Central memory CD4-positive, alpha-beta T cell (primary cell): ENCODE measurements at regions not wholly inside any gene's neighbourhood (a gene's known extent, or its start where the extent isn't known, plus 50 kb on each side); places are given as distances from the start of the nearest gene placed in this dataset.
A peak's percentile ranks its signal among the peaks of the same experiment; 100 is the strongest.

Experiments used
- DNase-seq: peaks from one replicate; pipeline ENCODE4 v3.0.0; 2022

DNA sequence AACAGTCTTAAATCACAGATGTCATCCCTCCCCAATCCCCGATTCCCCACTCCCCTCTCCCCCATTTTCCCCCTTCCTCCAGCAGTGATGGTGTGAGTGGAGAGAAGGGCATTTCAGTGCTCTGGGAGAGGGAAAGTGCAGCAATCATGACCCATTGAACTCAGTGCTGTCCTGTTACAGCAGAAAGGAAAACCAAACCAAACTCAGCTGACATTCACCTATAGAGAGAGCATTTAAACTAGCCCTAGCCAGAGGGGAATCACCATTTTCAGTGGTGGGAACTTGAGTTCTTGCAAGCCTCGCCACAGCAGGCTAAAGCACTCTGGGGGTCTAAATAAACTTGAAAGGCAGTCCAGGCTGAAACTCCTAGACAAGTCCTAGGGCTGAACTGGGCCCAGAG, 129.9 kb upstream of the COL21A1 start:
- no peak for DNase-seq

DNA sequence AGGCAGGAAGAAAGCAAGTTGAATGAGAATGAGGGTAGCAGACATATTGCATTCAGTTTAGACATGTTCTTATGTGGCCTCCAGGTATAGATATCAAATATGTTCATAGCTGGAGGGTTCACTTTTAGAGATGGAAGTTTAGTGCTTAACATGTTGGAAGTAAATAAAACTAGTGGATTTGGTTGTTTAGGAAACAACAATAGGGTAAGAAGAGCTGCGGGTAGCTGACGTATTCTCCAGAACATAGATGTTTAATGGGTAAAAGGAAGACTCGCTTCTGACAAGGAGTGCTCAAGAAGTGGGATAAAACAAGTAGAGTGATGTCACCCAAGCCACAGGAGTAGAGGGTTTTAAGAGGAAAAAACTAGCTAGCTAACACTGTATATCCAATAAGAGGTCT, 128.4 kb upstream of the COL21A1 start:
- DNase-seq: no peak

- DNase-seq: no peak
Measured at GRCh38 chr6:56374841-56375369, 127.5 kb upstream of the COL21A1 start.

GRCh38 chr6:56372406-56372995, 125.1 kb upstream of the COL21A1 start:
- DNase-seq: no peak

DNA sequence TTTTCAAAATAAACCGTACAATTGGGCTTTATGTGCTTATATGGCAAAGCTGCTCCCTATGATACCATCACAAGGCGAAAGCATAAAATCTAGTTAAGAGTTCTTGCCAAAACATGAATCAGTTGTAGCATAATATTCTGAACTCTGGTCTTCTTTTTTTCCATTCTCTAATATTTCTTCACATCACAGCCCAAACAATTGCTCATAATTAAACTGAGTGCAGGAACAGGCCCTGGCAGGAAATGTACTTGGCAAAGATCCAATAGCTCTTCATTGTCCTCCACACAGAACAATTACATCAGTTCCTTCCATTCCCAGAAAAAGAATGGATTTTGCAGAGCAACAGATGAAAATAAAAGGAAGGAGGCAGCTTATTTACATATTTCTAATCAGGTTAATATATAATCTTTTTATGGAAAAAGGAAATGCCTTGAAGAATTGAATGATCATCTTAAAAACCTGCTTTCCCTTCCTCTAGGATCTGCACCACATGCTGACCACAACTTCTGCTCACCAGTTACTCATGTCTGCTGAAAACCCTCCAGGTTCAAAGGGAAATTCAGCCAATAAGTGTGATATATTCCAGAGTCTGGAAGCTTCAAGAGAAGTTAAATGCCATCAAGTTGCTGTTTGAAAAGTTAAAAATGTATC, 123.3 kb upstream of the COL21A1 start:
- DNase-seq: no peak

DNA sequence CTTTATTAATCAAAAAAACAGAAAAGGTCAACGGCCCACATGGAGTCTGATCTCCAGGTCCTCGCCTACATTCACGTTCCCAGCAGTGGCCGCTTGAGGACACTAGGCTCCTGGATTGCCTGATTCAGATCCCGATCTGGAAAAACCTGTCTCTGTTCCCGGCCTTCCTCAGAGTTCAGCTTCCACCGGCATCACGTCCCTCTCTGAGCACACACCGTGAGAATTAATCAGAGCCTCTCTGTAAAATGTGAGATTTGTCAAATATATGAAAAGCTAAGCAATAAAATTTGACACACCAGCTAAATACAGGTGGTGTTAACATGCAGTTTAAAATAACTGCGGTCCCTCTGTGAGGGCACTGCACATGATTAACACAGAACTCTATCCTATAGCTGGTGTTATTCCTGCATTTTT, 122.8 kb upstream of the COL21A1 start:
- DNase-seq: no peak

GRCh38 chr6:56368491-56368890, 121.1 kb upstream of the COL21A1 start:
- no peak for DNase-seq

DNA sequence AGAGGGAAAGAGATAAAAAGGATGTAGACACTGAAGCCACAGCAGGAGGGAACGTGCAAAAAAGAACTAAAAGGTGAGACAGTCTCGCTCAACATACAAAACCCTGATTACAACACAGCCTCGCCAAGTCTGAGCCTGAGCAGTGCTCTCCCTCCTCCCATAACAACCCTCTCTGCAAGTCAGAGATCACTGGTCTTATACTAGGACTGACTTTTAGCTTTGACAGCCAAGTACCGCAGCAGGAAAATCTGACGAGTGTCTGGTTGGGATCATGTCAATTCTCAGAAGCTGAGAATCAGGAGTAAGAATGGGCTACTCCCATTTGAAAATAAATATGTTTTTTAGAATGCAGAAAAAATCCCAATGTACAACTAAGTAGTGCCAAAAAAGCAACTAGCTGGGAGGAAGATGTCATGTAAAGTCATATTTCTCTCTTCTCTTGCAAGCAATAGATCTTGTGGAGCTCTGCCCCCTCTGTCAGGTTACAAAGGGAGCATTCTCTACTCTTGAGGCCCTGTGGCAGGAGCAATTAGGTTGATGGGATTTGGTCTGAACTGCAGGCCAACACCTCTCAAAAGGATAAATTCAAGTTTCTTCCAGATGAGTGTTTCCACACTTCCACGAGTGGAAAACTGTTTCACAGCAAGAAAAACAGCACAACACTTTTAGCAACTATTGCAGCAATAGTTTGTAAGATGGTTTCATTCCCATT, 118.9 kb upstream of the COL21A1 start:
- no peak for DNase-seq

GRCh38 chr6:56364827-56365339, 117.5 kb upstream of the COL21A1 start:
- DNase-seq: no peak

DNA sequence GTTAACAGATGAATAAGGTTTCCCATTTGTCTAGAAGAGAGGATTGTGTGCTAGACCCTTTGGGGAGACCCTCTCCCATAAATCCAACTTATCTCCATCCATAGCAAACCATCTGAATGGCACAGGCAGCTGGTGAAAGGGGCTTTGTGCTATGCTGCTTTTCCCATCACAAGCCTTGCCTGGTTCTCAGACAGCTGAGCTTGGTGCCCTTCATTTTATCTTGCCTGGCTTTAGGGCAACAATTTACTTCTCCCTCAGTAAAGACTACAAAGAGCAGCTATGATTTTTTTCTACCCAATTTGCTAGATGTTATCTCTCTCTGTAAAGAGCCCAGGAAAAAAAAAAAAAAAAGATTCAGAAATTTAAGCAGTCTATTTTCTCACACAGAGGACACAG, 117.0 kb upstream of the COL21A1 start:
- DNase-seq: no peak

- no peak for DNase-seq
Measured at GRCh38 chr6:56363796-56364430, 116.5 kb upstream of the COL21A1 start.

DNA sequence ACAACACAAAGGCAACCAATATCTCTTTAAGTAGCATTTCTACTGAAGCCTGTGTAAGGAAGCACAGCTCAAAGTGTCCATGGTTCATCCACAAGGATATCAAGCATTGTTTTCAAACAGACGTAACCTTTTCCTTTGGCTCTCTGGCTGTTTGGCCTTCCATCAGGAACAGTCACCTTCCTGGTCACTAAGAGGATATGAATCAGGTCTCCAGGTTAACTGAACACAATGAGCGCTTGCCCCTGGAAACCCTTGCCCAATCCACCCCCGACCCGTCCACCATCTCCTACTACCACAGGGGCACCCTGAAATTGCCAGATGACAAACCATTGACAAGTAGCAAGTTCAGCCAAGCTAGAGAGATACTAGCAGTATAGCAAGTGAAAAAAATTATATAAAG, 114.4 kb upstream of the COL21A1 start:
- no peak for DNase-seq

GRCh38 chr6:56359201-56359899, 112.0 kb upstream of the COL21A1 start:
- DNase-seq: peak; percentile 38

DNA sequence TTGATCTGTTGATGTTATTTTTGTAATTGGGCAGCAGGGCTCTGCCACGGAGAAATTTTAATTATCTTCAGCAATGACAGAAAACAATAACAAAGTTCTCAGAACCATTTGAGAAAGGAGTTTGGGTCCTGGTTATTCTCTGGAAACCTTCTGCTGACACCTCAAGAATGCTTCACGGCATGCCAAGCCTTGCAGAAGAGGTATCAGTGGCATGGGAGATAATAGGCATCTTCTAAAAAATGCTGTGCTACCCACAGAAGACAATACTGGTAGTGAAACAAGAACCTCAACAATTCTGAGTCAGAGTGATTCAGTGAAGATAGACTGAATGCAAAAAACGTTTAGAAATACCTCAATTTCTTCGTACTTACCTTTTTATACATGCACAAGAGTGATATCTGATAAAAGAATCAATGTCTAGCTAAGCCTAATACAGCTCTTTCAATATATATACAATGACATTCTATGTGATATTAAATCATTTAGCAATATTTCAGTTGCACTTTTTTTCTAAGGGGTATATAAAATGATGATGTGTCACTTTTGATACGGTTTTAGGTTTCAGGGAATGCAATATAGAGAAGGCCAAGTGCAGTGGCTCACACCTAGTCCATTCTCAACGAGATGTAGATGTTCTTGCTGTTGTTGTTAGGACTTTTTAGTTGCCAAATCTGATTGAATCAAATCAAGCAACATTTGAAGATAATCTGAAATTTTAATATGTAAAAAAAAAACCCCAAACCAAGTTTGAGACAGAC, 110.4 kb upstream of the COL21A1 start:
- DNase-seq: no peak

DNA sequence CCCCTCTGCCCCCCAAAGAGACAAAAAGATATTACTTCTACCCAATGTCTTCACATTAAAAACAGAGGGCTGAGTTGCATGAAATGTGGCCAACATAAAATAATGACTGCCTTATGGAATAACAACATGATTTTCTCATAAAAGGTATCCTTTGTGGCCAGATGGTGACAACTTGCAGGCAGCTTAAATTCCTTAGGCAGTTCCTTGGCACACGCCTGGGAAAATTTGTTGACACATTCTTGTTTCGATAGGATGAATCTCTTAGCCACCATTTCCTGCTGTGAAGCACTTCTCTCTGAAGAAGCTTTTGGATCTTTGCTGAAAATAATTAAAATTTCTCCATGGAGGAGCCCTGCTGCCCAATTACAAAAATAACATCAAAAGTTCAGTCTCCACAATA, 109.0 kb upstream of the COL21A1 start:
- DNase-seq: no peak

- no peak for DNase-seq
Measured at GRCh38 chr6:56353860-56354259, 106.5 kb upstream of the COL21A1 start.

DNA sequence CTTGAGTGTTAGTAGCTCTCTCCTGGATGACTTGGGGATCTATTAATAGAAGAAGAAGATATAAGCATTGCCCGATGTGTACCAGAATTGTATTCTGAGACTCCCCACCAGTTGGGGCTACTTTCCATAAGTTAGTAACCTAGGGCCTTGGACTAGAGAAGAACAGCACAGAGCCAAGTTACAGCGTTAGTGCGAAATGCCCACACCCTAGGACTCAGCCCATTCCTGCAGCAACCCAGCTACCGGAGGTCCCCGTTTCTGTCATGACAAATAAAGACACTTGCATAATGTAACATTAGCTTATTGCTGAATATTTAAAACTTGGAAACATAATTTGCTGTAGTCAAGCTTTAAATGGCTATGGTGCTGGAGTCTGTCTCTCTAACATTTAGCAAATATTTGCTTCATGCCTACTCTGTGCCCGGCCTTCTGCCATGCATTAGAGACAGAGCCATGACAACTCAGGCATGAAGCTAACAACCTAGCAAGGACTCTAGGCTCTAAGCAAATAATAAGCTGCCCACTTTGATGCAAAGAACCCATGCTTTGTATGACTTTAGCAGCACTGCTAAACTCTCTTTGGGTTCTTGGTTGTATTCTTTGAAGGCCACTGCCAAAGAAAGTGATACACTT, 103.4 kb upstream of the COL21A1 start:
- no peak for DNase-seq

GRCh38 chr6:56349194-56349593, 101.8 kb upstream of the COL21A1 start:
- no peak for DNase-seq

DNA sequence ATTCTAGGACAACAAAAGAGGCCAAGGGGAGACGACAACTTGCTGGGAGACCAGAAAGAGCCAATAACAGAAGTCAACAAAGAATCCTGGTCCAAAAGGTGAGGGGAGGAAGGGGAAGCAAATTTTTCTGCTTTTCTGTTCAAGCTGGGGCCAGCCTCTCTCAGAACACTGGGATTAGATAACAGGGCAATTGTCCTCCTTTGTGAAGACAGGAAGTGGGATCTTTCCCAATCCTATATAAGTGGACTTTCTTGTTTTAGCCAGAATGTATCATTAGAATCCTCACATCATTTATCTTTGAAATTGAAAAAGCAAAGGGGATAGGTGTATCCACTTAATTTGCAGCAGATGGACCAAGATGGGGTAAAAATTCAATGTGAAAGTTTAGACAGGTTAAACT, 101.2 kb upstream of the COL21A1 start:
- DNase-seq: no peak

- DNase-seq: no peak
Measured at GRCh38 chr6:56347526-56347925, 100.1 kb upstream of the COL21A1 start.

GRCh38 chr6:56346958-56347357, 99.6 kb upstream of the COL21A1 start:
- DNase-seq: no peak
